A549 (cell line): ENCODE measurements at regions not wholly inside any gene's neighbourhood (a gene's known extent, or its start where the extent isn't known, plus 50 kb on each side); places are given as distances from the start of the nearest gene placed in this dataset.

Source experiments
- ATAC-seq, 2 experiments: fragments of 200-7000 bp in 1 of 2; fragments of >200 bp in 1 of 2; cut with Nextera tagmentation in 1 of 2; cut with Tn5 transposase in 1 of 2; 3 replicates each; pipeline versions ENCODE4 v1.8.0 to v1.9.1; 2018 to 2020; ENCODE audit warnings: mild to moderate bottlenecking in 1 of 2, moderate library complexity in 1 of 2
- CTCF ChIA-PET: fragments of 300-600 bp; sonication (Branson Sonifier 250); formaldehyde crosslinking; extraction: SDS; loops from one replicate; lab custom pipeline; 2021; ENCODE audit warnings: antibody characterized with exemption, inconsistent platforms; lab: Yijun Ruan, JAX
- POLR2A ChIA-PET: fragments of 350-600 bp; formaldehyde crosslinking; extraction: SDS; loops from one replicate; lab custom pipeline; 2021; ENCODE audit warnings: antibody characterized with exemption, inconsistent platforms; lab: Yijun Ruan, JAX
- DNase-seq, 2 experiments: peaks; one replicate each; pipeline versions ENCODE4 v3.0.0 to v3.0.0-alpha.2; 2011 to 2016; ENCODE audit warnings: low read depth in 1 of 2, low spot score in 1 of 2
- FAIRE-seq: peaks from 2 replicates; lab custom pipeline; 2011; peaks lifted over from hg19 to GRCh38; lab: Jason Lieb, UNC
- H3K27ac ChIP-seq, 2 experiments: fragments of >200 bp; sonication (Bioruptor Twin); formaldehyde crosslinking; 3 replicates each; pipeline ENCODE4 v1.5.1; 2016 to 2017
- H3K4me1 ChIP-seq: fragments of >200 bp; sonication (Bioruptor Twin); formaldehyde crosslinking; 3 replicates; pipeline ENCODE4 v1.6.1; 2016
- H3K4me2 ChIP-seq: fragments of >200 bp; sonication (Bioruptor Twin); formaldehyde crosslinking; 3 replicates; pipeline ENCODE4 v1.6.1; 2016
- H3K4me3 ChIP-seq: fragments of >200 bp; sonication (Bioruptor Twin); formaldehyde crosslinking; 3 replicates; pipeline ENCODE4 v1.5.1; 2016
- H3K9me3 ChIP-seq: fragments of >200 bp; sonication (Bioruptor Twin); formaldehyde crosslinking; 3 replicates; pipeline ENCODE4 v1.6.1; 2016
- BHLHE40 ChIP-seq: IDR thresholded peaks from 2 replicates; pipeline ENCODE4 v1.6.1; 2012; ENCODE audit warnings: low read depth, low read length, inconsistent platforms
- EHMT2 ChIP-seq: fragments of 200-600 bp; sonication (generic); IDR thresholded peaks from 2 replicates; pipeline ENCODE4 v1.6.1; 2016; ENCODE audit warnings: antibody characterized with exemption, low read depth, mild to moderate bottlenecking, moderate library complexity
- FOSL2 ChIP-seq, 2 experiments: fragments of 450-650 bp in 1 of 2; fragments of >200 bp in 1 of 2; sonication (Bioruptor Twin) in 1 of 2; formaldehyde crosslinking; IDR thresholded peaks; 2 replicates each; pipeline versions ENCODE4 v1.5.0 to v1.6.1; 2016 to 2020; ENCODE audit warnings: mild to moderate bottlenecking in 1 of 2, moderate library complexity in 1 of 2
- FOXS1 ChIP-seq: fragments of 250-450 bp; sonication (Bioruptor Pico); IDR thresholded peaks from 2 replicates; pipeline ENCODE4 v1.5.0; 2020; ENCODE audit warnings: mild to moderate bottlenecking, moderate library complexity
- HEYL ChIP-seq: fragments of 250-450 bp; sonication (Bioruptor Pico); IDR thresholded peaks from 2 replicates; pipeline ENCODE4 v1.8.0; 2021; ENCODE audit warnings: mild to moderate bottlenecking, moderate library complexity
- HOXB13 ChIP-seq: fragments of 250-450 bp; sonication (Bioruptor Pico); IDR thresholded peaks from 2 replicates; pipeline ENCODE4 v1.5.0; 2020; ENCODE audit warnings: low read depth, mild to moderate bottlenecking, moderate library complexity
- JUN ChIP-seq, 2 experiments: fragments of >200 bp; sonication (Bioruptor Twin); formaldehyde crosslinking; IDR thresholded peaks; 2 replicates in 1 of 2; 3 replicates in 1 of 2; pipeline ENCODE4 v1.6.1; 2016 to 2017
- MAFK ChIP-seq: fragments of 450-650 bp; IDR thresholded peaks from 2 replicates; pipeline ENCODE4 v1.6.1; 2014; ENCODE audit not compliant: partially characterized antibody
- NPAS2 ChIP-seq: fragments of 250-450 bp; sonication (Bioruptor Pico); IDR thresholded peaks from 2 replicates; pipeline ENCODE4 v1.8.0; 2022; ENCODE audit warnings: mild to moderate bottlenecking, moderate library complexity, borderline replicate concordance
- PHF8 ChIP-seq: fragments of 200-600 bp; sonication (generic); IDR thresholded peaks from 2 replicates; pipeline ENCODE4 v1.6.1; 2016; ENCODE audit warnings: low read depth, mild to moderate bottlenecking, antibody characterized with exemption, moderate library complexity, borderline replicate concordance
- POLR2A ChIP-seq: IDR thresholded peaks from 2 replicates; pipeline ENCODE4 v1.6.1; 2012; ENCODE audit warnings: mild to moderate bottlenecking, low read length
- SMC3 ChIP-seq: fragments of >200 bp; sonication (Bioruptor Twin); formaldehyde crosslinking; IDR thresholded peaks from 3 replicates; pipeline ENCODE4 v1.6.1; 2018; ENCODE audit warnings: inconsistent platforms
- TFCP2L1 ChIP-seq: fragments of 250-450 bp; sonication (Bioruptor Pico); IDR thresholded peaks from 2 replicates; pipeline ENCODE4 v1.5.0; 2021; ENCODE audit warnings: mild to moderate bottlenecking
- ZC3H11A ChIP-seq: fragments of 450-650 bp; IDR thresholded peaks from 2 replicates; pipeline ENCODE4 v1.6.1; 2014; ENCODE audit warnings: antibody characterized with exemption, mild to moderate bottlenecking
- WGBS: methylation state at CpG from one replicate; pipeline ENCODE4 v1.1.6; 2017; ENCODE audit errors: missing lambda C conversion rate; 5-methylcytosine and 5-hydroxymethylcytosine counted together
- TF ChIP-seq, protein P1 (sequence below): fragments of 150-350 bp; IDR thresholded peaks from 2 replicates; pipeline ENCODE4 v1.6.1; 2014; ENCODE audit warnings: low read depth, mild to moderate bottlenecking, low read length
- TF ChIP-seq, protein P2 (sequence below): fragments of 250-450 bp; sonication (Bioruptor Pico); IDR thresholded peaks from 2 replicates; pipeline ENCODE4 v1.5.0; 2020; ENCODE audit warnings: low read depth, mild to moderate bottlenecking, moderate library complexity
- TF ChIP-seq, protein P3 (sequence below): fragments of 250-450 bp; sonication (Bioruptor Pico); IDR thresholded peaks from 2 replicates; pipeline ENCODE4 v1.5.0; 2021; ENCODE audit warnings: mild to moderate bottlenecking, moderate library complexity, borderline replicate concordance
- TF ChIP-seq, protein P4 (sequence below): fragments of 450-650 bp; IDR thresholded peaks from 2 replicates; pipeline ENCODE4 v1.6.1; 2014; ENCODE audit warnings: antibody characterized with exemption
- TF ChIP-seq, protein P5 (sequence below): fragments of >200 bp; sonication (Bioruptor Twin); formaldehyde crosslinking; IDR thresholded peaks from 3 replicates; pipeline ENCODE4 v1.6.1; 2016

DNA sequence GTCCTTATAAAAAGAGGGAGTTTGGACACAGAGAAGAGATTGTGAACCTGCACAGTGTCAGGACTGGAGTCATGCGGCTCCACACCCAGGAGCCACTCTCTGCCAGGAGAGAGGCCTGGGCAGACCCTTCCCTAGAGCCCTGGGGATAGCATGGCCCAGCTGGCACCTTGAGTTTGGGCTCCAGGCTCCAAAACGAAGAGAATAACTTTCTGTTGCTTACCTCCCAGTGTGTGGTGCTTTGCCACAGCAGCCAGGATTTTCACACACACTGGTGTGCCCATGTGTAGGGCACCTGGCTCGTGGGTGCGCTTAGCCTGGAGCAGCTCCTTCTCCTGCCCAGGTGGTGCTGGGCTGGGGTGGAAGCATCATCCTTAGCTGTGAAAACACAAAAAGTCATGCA, 344.3 kb downstream of the TEX29 start:
- ATAC-seq: no peak
- ChIA-PET POLR2A (no interaction called here), CTCF (no interaction called here)
- Histone ChIP-seq H3K4me2 (no peak overlapping the region), H3K4me3 (no peak overlapping the region), H3K9me3 (no peaks in the 10 kb centered on the region), H3K4me1 (no peaks in the 10 kb centered on the region), H3K27ac (no peak overlapping the region)
- no peak for DNase-seq
- FAIRE-seq: no peak
- TF ChIP-seq, protein P1, sequence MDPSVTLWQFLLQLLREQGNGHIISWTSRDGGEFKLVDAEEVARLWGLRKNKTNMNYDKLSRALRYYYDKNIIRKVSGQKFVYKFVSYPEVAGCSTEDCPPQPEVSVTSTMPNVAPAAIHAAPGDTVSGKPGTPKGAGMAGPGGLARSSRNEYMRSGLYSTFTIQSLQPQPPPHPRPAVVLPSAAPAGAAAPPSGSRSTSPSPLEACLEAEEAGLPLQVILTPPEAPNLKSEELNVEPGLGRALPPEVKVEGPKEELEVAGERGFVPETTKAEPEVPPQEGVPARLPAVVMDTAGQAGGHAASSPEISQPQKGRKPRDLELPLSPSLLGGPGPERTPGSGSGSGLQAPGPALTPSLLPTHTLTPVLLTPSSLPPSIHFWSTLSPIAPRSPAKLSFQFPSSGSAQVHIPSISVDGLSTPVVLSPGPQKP: no peak
- TF ChIP-seq, protein P2, sequence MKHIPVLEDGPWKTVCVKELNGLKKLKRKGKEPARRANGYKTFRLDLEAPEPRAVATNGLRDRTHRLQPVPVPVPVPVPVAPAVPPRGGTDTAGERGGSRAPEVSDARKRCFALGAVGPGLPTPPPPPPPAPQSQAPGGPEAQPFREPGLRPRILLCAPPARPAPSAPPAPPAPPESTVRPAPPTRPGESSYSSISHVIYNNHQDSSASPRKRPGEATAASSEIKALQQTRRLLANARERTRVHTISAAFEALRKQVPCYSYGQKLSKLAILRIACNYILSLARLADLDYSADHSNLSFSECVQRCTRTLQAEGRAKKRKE (CRISPR knock-in tag): no peak
- TF ChIP-seq MAFK (no peak), PHF8 (no peak), TFCP2L1 (no peak), NPAS2 (no peak), HOXB13 (CRISPR knock-in tag) (no peak), POLR2A (no peak)
- TF ChIP-seq, protein P3, sequence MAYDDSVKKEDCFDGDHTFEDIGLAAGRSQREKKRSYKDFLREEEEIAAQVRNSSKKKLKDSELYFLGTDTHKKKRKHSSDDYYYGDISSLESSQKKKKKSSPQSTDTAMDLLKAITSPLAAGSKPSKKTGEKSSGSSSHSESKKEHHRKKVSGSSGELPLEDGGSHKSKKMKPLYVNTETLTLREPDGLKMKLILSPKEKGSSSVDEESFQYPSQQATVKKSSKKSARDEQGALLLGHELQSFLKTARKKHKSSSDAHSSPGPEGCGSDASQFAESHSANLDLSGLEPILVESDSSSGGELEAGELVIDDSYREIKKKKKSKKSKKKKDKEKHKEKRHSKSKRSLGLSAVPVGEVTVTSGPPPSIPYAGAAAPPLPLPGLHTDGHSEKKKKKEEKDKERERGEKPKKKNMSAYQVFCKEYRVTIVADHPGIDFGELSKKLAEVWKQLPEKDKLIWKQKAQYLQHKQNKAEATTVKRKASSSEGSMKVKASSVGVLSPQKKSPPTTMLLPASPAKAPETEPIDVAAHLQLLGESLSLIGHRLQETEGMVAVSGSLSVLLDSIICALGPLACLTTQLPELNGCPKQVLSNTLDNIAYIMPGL (CRISPR knock-in tag): no peak
- 24% methylated on average over 3 of the region's 4 CpGs for WGBS

DNA sequence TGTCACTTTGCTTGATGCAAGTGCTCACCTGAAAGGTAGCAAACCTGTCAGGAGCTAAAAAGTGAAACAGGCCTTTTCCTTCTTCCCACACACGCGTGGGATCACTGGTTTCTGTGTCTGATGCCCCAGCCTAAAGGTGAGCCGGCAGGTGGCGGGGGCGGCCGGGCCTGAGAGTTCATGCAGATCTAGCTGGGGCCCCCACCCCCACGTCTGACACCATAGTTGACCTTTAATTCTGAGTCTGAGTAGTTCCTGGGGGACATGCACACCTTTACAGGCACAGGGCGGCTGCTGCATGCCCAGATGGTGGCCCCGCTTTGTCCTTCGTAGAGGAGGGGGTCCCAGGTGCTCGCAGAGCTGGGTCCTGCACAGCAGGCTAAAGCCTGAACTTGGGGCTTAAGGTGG, 345.3 kb downstream of the TEX29 start:
- WGBS: 0% methylated on average over 3 of the region's 11 CpGs
- FAIRE-seq (no peak), DNase-seq (no peak), ATAC-seq (no peak)
- Histone ChIP-seq H3K4me2 (no peak overlapping the region), H3K9me3 (no peaks in the 10 kb centered on the region), H3K4me3 (no peak overlapping the region), H3K4me1 (no peaks in the 10 kb centered on the region), H3K27ac (no peak overlapping the region)
- TF ChIP-seq SMC3 (no peak), ZC3H11A (no peak), FOSL2 (IDR thresholded peaks at IDR 0.05) (no peak), FOSL2 (CRISPR knock-in tag; IDR thresholded peaks at IDR 0.05) (no peak), FOXS1 (CRISPR knock-in tag) (no peak), BHLHE40 (no peak), JUN (IDR thresholded peaks at IDR 0.05) (no peak), EHMT2 (no peak), HEYL (CRISPR knock-in tag) (no peak)
- TF ChIP-seq, protein P4, sequence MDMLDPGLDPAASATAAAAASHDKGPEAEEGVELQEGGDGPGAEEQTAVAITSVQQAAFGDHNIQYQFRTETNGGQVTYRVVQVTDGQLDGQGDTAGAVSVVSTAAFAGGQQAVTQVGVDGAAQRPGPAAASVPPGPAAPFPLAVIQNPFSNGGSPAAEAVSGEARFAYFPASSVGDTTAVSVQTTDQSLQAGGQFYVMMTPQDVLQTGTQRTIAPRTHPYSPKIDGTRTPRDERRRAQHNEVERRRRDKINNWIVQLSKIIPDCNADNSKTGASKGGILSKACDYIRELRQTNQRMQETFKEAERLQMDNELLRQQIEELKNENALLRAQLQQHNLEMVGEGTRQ: no peak
- TF ChIP-seq, protein P5, sequence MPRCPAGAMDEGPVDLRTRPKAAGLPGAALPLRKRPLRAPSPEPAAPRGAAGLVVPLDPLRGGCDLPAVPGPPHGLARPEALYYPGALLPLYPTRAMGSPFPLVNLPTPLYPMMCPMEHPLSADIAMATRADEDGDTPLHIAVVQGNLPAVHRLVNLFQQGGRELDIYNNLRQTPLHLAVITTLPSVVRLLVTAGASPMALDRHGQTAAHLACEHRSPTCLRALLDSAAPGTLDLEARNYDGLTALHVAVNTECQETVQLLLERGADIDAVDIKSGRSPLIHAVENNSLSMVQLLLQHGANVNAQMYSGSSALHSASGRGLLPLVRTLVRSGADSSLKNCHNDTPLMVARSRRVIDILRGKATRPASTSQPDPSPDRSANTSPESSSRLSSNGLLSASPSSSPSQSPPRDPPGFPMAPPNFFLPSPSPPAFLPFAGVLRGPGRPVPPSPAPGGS: no peak
- POLR2A ChIA-PET: no interaction called here
- CTCF ChIA-PET: no interaction called here
